ENCODE measurements at regions not wholly inside any gene's neighbourhood (a gene's known extent, or its start where the extent isn't known, plus 50 kb on each side); places are given as distances from the start of the nearest gene placed in this dataset.

DNA sequence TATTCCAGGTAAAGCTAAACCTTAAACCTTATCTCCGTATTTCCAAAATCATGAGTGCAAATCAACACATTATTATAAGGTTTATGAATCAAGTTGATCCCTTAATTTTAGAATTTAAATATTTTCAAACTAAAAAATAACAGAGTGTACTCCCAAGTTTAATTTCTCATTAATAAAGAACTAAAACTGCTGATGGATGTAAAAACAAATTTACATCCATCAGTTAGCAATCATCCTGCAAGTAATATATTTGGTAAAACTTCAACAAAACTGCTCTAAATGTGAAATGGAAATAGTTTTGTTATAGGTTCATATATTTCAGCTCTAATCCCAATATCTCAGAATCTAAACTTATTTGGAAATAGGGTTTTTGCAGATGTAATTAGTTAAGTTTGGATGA lies 71.3 kb upstream of the ZNF804B start:
- no peaks in the 10 kb centered on the region for H3K36me3 ChIP-seq
- H3K27ac ChIP-seq, result no peak overlapping the region
- TF ChIP-seq CTCF (IDR thresholded peaks at IDR 0.05) (no peak), EP300 (IDR thresholded peaks at IDR 0.05) (no peak), POLR2A (IDR thresholded peaks at IDR 0.05) (no peak)
- H3K9me3 ChIP-seq, result no peaks in the 10 kb centered on the region
- H3K4me1 ChIP-seq (ENCODE audit: insufficient read depth), result no peaks in the 10 kb centered on the region
- DNase-seq, result no peak
- intact Hi-C loops (cut with DNase I), result no loop called here
- 92 to 95% (median 93%) methylated on average over 1 of the region's 1 CpG for WGBS, 3 donors
- H3K27me3 ChIP-seq, result no peaks in the 10 kb centered on the region
- H3K4me3 ChIP-seq, result no peak overlapping the region

DNA sequence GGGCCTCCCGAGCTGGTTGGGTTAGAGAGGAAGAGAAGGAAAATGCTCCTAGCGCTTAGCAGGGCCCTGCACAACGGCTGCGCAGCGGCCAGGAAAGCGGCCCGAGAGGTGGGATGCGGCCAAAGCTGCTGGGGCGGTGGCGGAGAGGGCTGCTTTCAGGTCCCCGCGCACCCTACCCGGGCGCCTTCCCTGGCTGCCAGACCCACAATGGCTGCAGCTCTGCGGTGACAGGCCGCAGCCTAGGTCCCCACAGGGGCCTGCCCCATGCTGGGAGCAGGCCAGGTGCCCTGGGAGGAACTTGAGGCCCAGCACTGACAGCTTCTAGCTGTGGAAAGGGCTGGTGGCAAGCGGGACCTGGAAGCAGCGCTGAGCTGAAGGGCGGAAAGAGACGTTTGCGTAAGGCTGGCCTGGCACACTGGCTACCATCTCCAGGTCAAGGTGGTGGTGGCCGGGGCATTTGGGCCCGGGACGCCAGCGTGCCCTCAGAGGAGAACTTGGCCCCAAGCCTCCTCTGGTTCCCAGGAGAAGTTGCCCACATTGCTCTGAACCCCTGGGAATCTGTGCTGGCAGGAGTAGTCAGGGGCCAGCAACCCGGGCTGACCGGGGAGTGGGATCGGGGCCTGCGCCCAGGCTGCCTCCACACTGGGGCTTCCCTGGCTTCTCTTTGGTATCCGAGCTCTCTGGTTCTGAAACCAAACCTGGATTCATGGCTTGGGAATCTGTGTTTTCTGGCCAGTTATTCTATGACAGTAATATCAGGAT lies 72.9 kb upstream of the ZNF804B start:
- Histone ChIP-seq H3K27ac (no peak overlapping the region), H3K4me3 (no peak overlapping the region), H3K36me3 (no peaks in the 10 kb centered on the region), H3K9me3 (no peaks in the 10 kb centered on the region), H3K27me3 (no peaks in the 10 kb centered on the region), H3K4me1 (ENCODE audit: insufficient read depth) (no peaks in the 10 kb centered on the region)
- no peak for TF ChIP-seq EP300 (IDR thresholded peaks at IDR 0.05)
- no peak for TF ChIP-seq CTCF (IDR thresholded peaks at IDR 0.05)
- no peak for TF ChIP-seq POLR2A (IDR thresholded peaks at IDR 0.05)
- DNase-seq, result no peak
- intact Hi-C loops (cut with DNase I), result no loop called here
- 93 to 96% (median 94%) methylated on average over 28 to 30 of the region's 30 CpGs for WGBS, 3 donors

- DNase-seq, result no peak
- TF ChIP-seq CTCF (IDR thresholded peaks at IDR 0.05) (no peak), EP300 (IDR thresholded peaks at IDR 0.05) (no peak), POLR2A (IDR thresholded peaks at IDR 0.05) (no peak)
- no peak overlapping the region for H3K4me3 ChIP-seq
- H3K27me3 ChIP-seq, result no peaks in the 10 kb centered on the region
- no peak overlapping the region for H3K27ac ChIP-seq
- H3K9me3 ChIP-seq, result no peaks in the 10 kb centered on the region
- WGBS, 3 donors, result 91 to 97% (median 93%) methylated on average over 2 of the region's 2 CpGs
- intact Hi-C loops (cut with DNase I), result no loop called here
- no peaks in the 10 kb centered on the region for H3K4me1 ChIP-seq (ENCODE audit: insufficient read depth)
- H3K36me3 ChIP-seq, result no peaks in the 10 kb centered on the region
Observed at GRCh38 chr7:88681682-88682081, 77.8 kb upstream of the ZNF804B start.

DNA sequence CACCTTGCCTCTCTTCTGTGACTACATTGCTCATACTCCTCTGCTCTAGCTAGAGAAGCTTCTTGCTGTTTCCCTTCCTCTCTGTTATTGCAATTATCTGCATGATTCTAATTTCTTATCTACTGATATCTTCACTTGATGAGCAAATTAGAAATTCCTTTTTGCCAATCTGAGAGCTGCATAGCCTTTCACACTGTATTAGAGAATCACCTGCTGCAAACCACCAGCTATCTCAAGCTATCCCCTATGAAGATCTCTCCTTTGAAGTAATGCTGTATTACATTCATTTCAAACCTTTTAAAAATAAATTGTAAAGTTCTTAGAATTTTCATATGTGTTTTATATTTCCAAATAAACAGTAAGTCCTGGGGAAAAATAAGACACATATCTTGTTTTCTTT lies 89.0 kb upstream of the ZNF804B start:
- H3K27me3 ChIP-seq, result no peaks in the 10 kb centered on the region
- DNase-seq, result no peak
- H3K4me1 ChIP-seq (ENCODE audit: insufficient read depth), result no peaks in the 10 kb centered on the region
- intact Hi-C loops (cut with DNase I), result no loop called here
- no peaks in the 10 kb centered on the region for H3K9me3 ChIP-seq
- H3K4me3 ChIP-seq, result no peak overlapping the region
- H3K36me3 ChIP-seq, result no peaks in the 10 kb centered on the region
- TF ChIP-seq POLR2A (IDR thresholded peaks at IDR 0.05) (no peak), EP300 (IDR thresholded peaks at IDR 0.05) (no peak), CTCF (IDR thresholded peaks at IDR 0.05) (no peak)
- no peak overlapping the region for H3K27ac ChIP-seq

Data from ovary (tissue), 7 donors.